ENCODE measurements at regions not wholly inside any gene's neighbourhood (a gene's known extent, or its start where the extent isn't known, plus 50 kb on each side); places are given as distances from the start of the nearest gene placed in this dataset.

GRCh38 chr2:184078496-184078895, 519.8 kb upstream of the ZNF804A start:
- Histone ChIP-seq H3K4me3 (ENCODE audit: low read length) (no peak overlapping the region), H3K27me3 (ENCODE audit: insufficient read depth, low read depth, low read length) (no peaks in the 10 kb centered on the region), H3K9me3 (ENCODE audit: low read length) (no peaks in the 10 kb centered on the region), H3F3A (ENCODE audit: insufficient read depth, low read length, poor library complexity, severe bottlenecking) (no peaks in the 10 kb centered on the region), H3K27ac (ENCODE audit: low read length) (no peak overlapping the region), H3K79me2 (replicated peaks; ENCODE audit: insufficient read depth, low read length) (no peaks in the 10 kb centered on the region), H4K20me1 (ENCODE audit: insufficient read depth) (no peaks in the 10 kb centered on the region), H3K9ac (ENCODE audit: low read length) (no peak overlapping the region), H3K9me2 (ENCODE audit: insufficient read depth, low read length) (no peaks in the 10 kb centered on the region), H3K4me2 (ENCODE audit: low read length) (no peak overlapping the region), H2AFZ (ENCODE audit: low read depth, low read length) (no peak overlapping the region), H3K36me3 (ENCODE audit: insufficient read depth, low read length) (no peaks in the 10 kb centered on the region)
- TF ChIP-seq TAF1 (IDR thresholded peaks at IDR 0.05; ENCODE audit: low read depth) = no peak
- TF ChIP-seq RAD21 (conservative IDR thresholded peaks at IDR 0.05) = no peak
- no peak for TF ChIP-seq SMC3 (conservative IDR thresholded peaks at IDR 0.05; ENCODE audit: poor library complexity)
- TF ChIP-seq POLR2AphosphoS5 (IDR thresholded peaks at IDR 0.05) = no peak
- no peak for TF ChIP-seq MXI1 (conservative IDR thresholded peaks at IDR 0.05; ENCODE audit: poor library complexity, severe bottlenecking)
- no peak for TF ChIP-seq CTCF (IDR thresholded peaks at IDR 0.05; ENCODE audit: poor library complexity, severe bottlenecking)
- TF ChIP-seq EP300 (conservative IDR thresholded peaks at IDR 0.05; ENCODE audit: poor library complexity, severe bottlenecking) = no peak
- TF ChIP-seq REST (IDR thresholded peaks at IDR 0.05; ENCODE audit: borderline replicate concordance) = no peak
- TF ChIP-seq EZH2 (IDR thresholded peaks at IDR 0.05; ENCODE audit: borderline replicate concordance, insufficient read depth, low read length, poor library complexity, severe bottlenecking) = no peak

- H3F3A ChIP-seq (ENCODE audit: insufficient read depth, low read length, poor library complexity, severe bottlenecking) = no peaks in the 10 kb centered on the region
- H3K9me3 ChIP-seq (ENCODE audit: low read length) = no peaks in the 10 kb centered on the region
- no peak overlapping the region for H3K4me2 ChIP-seq (ENCODE audit: low read length)
- H3K27ac ChIP-seq (ENCODE audit: low read length) = no peak overlapping the region
- no peak overlapping the region for H3K9ac ChIP-seq (ENCODE audit: low read length)
- no peaks in the 10 kb centered on the region for H3K27me3 ChIP-seq (ENCODE audit: insufficient read depth, low read depth, low read length)
- no peaks in the 10 kb centered on the region for H4K20me1 ChIP-seq (ENCODE audit: insufficient read depth)
- H3K4me3 ChIP-seq (ENCODE audit: low read length) = no peak overlapping the region
- TF ChIP-seq POLR2AphosphoS5 (IDR thresholded peaks at IDR 0.05) (no peak), SMC3 (conservative IDR thresholded peaks at IDR 0.05; ENCODE audit: poor library complexity) (no peak)
- no peaks in the 10 kb centered on the region for H3K9me2 ChIP-seq (ENCODE audit: insufficient read depth, low read length)
- no peaks in the 10 kb centered on the region for H3K79me2 ChIP-seq (replicated peaks; ENCODE audit: insufficient read depth, low read length)
- H2AFZ ChIP-seq (ENCODE audit: low read depth, low read length) = no peak overlapping the region
- no peaks in the 10 kb centered on the region for H3K36me3 ChIP-seq (ENCODE audit: insufficient read depth, low read length)
These were observed 506.9 kb upstream of the ZNF804A start for GRCh38 chr2:184091456-184091855.
